MM.1S (cell line): ENCODE measurements at regions not wholly inside any gene's neighbourhood (a gene's known extent, or its start where the extent isn't known, plus 50 kb on each side); places are given as distances from the start of the nearest gene placed in this dataset.
"Not testable (repeated sequence)": the region's sequence is repeated elsewhere in the genome, so short reads cannot be mapped to it uniquely, and the experiment has no call there.

ENCODE experiments used
- DNase-seq: peaks from one replicate; pipeline ENCODE4 v3.0.0-alpha.2; 2015
- H2AFZ ChIP-seq: fragments of 300-600 bp; sonication (generic); 2 replicates; pipeline ENCODE4 v1.6.0; 2016; ENCODE audit warnings: antibody characterized with exemption, low read length
- H3F3A ChIP-seq: fragments of 300-600 bp; sonication (generic); 2 replicates; pipeline ENCODE4 v1.6.1; 2016; ENCODE audit warnings: mild to moderate bottlenecking, antibody characterized with exemption, low read length, moderate library complexity, mixed read lengths; ENCODE audit not compliant: insufficient read depth
- H3K27ac ChIP-seq: fragments of 300-600 bp; sonication (generic); 2 replicates; pipeline ENCODE4 v1.5.1; 2016; ENCODE audit warnings: mild to moderate bottlenecking, low read length
- H3K27me3 ChIP-seq: fragments of 300-600 bp; sonication (generic); replicated peaks from 2 replicates; pipeline ENCODE4 v1.6.0; 2016; ENCODE audit warnings: low read length; ENCODE audit not compliant: insufficient read depth
- H3K36me3 ChIP-seq: fragments of 300-600 bp; sonication (generic); replicated peaks from 2 replicates; pipeline ENCODE4 v1.6.1; 2016; ENCODE audit warnings: mild to moderate bottlenecking, low read length, mixed read lengths; ENCODE audit not compliant: insufficient read depth
- H3K4me1 ChIP-seq: fragments of 300-600 bp; sonication (generic); 2 replicates; pipeline ENCODE4 v1.6.1; 2016; ENCODE audit warnings: low read length, mixed read lengths
- H3K4me2 ChIP-seq: fragments of 300-600 bp; sonication (generic); 2 replicates; pipeline ENCODE4 v1.6.0; 2016; ENCODE audit warnings: low read depth, low read length
- H3K4me3 ChIP-seq: fragments of 300-600 bp; sonication (generic); 2 replicates; pipeline ENCODE4 v1.5.1; 2016; ENCODE audit warnings: low read length, mixed read lengths
- H3K79me2 ChIP-seq: fragments of 300-600 bp; sonication (generic); 2 replicates; pipeline ENCODE4 v1.6.1; 2016; ENCODE audit warnings: mixed run types, low read length, mixed read lengths
- H3K9ac ChIP-seq: fragments of 300-600 bp; sonication (generic); 2 replicates; pipeline ENCODE4 v1.6.1; 2016; ENCODE audit warnings: low read length, mixed read lengths
- H3K9me2 ChIP-seq: fragments of 300-600 bp; sonication (generic); replicated peaks from 2 replicates; pipeline ENCODE4 v1.6.1; 2016; ENCODE audit warnings: mild to moderate bottlenecking, low read length, mixed read lengths; ENCODE audit not compliant: insufficient read depth
- H3K9me3 ChIP-seq: fragments of 300-600 bp; sonication (generic); replicated peaks from 2 replicates; pipeline ENCODE4 v1.6.1; 2016; ENCODE audit warnings: mild to moderate bottlenecking, low read length, mixed read lengths; ENCODE audit not compliant: insufficient read depth
- H4K20me1 ChIP-seq: fragments of 300-600 bp; sonication (generic); 2 replicates; pipeline ENCODE4 v1.6.1; 2016; ENCODE audit warnings: mild to moderate bottlenecking, low read length, moderate library complexity, mixed read lengths; ENCODE audit not compliant: insufficient read depth
- CTCF ChIP-seq: fragments of 300-600 bp; sonication (generic); IDR thresholded peaks from 2 replicates; pipeline ENCODE4 v1.5.1; 2016; ENCODE audit warnings: antibody characterized with exemption, low read length, mixed read lengths
- EZH2 ChIP-seq: fragments of 300-600 bp; sonication (generic); optimal IDR thresholded peaks from 2 replicates; pipeline ENCODE3; 2017; ENCODE audit warnings: low read depth, mild to moderate bottlenecking, antibody characterized with exemption, low read length, mixed read lengths
- EZH2phosphoT487 ChIP-seq: fragments of 300-600 bp; sonication (generic); IDR thresholded peaks from 2 replicates; pipeline ENCODE4 v1.6.1; 2018; ENCODE audit warnings: antibody characterized with exemption, low read length

GRCh38 chr10:53490553-53490952 is 718.0 kb upstream of the MBL2 start:
- no peak for DNase-seq
- Histone ChIP-seq H2AFZ (no peak overlapping the region), H3K79me2 (no peaks in the 10 kb centered on the region), H3F3A (no peaks in the 10 kb centered on the region), H3K4me1 (no peaks in the 10 kb centered on the region), H3K9me3 (no peaks in the 10 kb centered on the region), H3K4me2 (no peak overlapping the region), H3K27ac (no peak overlapping the region), H3K36me3 (no peaks in the 10 kb centered on the region), H3K27me3 (no peaks in the 10 kb centered on the region), H3K4me3 (no peak overlapping the region), H4K20me1 (no peaks in the 10 kb centered on the region), H3K9me2 (no peaks in the 10 kb centered on the region), H3K9ac (no peak overlapping the region)
- TF ChIP-seq EZH2phosphoT487 (no peak), CTCF (no peak), EZH2 (no peak)

GRCh38 chr10:53489335-53490182 is 717.0 kb upstream of the MBL2 start:
- Histone ChIP-seq H3K4me2 (no peak overlapping the region), H3F3A (no peaks in the 10 kb centered on the region), H3K9ac (no peak overlapping the region), H4K20me1 (no peaks in the 10 kb centered on the region), H3K79me2 (no peaks in the 10 kb centered on the region), H3K4me3 (no peak overlapping the region), H3K4me1 (no peaks in the 10 kb centered on the region), H3K36me3 (no peaks in the 10 kb centered on the region), H3K9me3 (no peaks in the 10 kb centered on the region), H2AFZ (no peak overlapping the region), H3K27me3 (no peaks in the 10 kb centered on the region), H3K9me2 (no peaks in the 10 kb centered on the region), H3K27ac (no peak overlapping the region)
- no peak for DNase-seq
- no peak for TF ChIP-seq EZH2phosphoT487
- TF ChIP-seq EZH2, result no peak
- no peak for TF ChIP-seq CTCF

GRCh38 chr10:53487019-53487983 is 714.7 kb upstream of the MBL2 start:
- Histone ChIP-seq H3F3A (no peaks in the 10 kb centered on the region), H4K20me1 (no peaks in the 10 kb centered on the region), H3K27ac (no peak overlapping the region), H3K9me3 (no peaks in the 10 kb centered on the region), H3K4me2 (no peak overlapping the region), H3K9ac (no peak overlapping the region), H3K36me3 (no peaks in the 10 kb centered on the region), H3K27me3 (no peaks in the 10 kb centered on the region), H3K4me3 (no peak overlapping the region), H3K4me1 (no peaks in the 10 kb centered on the region), H3K79me2 (no peaks in the 10 kb centered on the region), H2AFZ (no peak overlapping the region), H3K9me2 (no peaks in the 10 kb centered on the region)
- no peak for TF ChIP-seq EZH2phosphoT487
- no peak for TF ChIP-seq CTCF
- TF ChIP-seq EZH2, result no peak
- DNase-seq, result no peak

GRCh38 chr10:53485422-53485821 is 712.8 kb upstream of the MBL2 start:
- H2AFZ ChIP-seq, H3K27me3 ChIP-seq, H3K4me1 ChIP-seq, H3K27ac ChIP-seq, H3K79me2 ChIP-seq, H3F3A ChIP-seq, H3K4me3 ChIP-seq, H3K9me3 ChIP-seq, DNase-seq, H3K36me3 ChIP-seq, H4K20me1 ChIP-seq, H3K9ac ChIP-seq, H3K9me2 ChIP-seq, H3K4me2 ChIP-seq: not testable (repeated sequence)
